GM08714 (cell line): ENCODE measurements at regions not wholly inside any gene's neighbourhood (a gene's known extent, or its start where the extent isn't known, plus 50 kb on each side); places are given as distances from the start of the nearest gene placed in this dataset.

Experiments
- H3K4me3 ChIP-seq: fragments of 200-500 bp; sonication (Bioruptor generic); 2 replicates; pipeline ENCODE4 v1.5.1; 2014; ENCODE audit warnings: mild to moderate bottlenecking, low read length, inconsistent platforms
- ZNF274 ChIP-seq: IDR thresholded peaks from 2 replicates; pipeline ENCODE4 v1.6.1; 2012; ENCODE audit warnings: mild to moderate bottlenecking, low read depth, low read length

GRCh38 chr14:87217023-87217422, 776.0 kb downstream of the GALC start:
- no peak for TF ChIP-seq ZNF274
- no peak overlapping the region for H3K4me3 ChIP-seq

GRCh38 chr14:87214558-87214957, 778.4 kb downstream of the GALC start:
- TF ChIP-seq ZNF274, result no peak
- H3K4me3 ChIP-seq, result no peak overlapping the region

DNA sequence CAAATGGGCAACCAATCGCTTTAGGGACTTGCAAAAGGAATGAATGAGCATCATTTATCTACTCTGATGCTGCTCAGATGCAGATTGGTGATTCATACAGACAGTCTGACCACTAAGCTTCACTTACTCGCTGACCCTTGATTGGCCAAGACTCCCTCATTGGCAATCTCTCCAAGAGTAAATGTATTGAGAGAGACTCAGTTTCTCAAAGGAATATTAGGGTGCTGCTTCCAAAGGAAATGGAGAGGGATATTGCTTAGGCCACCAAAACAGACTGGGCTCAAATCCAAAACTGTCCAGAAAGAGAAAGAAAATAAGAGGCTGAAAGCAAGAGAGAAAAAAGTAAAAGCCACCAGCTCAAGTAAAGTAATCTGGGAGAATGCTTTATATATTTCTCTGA, 785.2 kb downstream of the GALC start:
- TF ChIP-seq ZNF274, result no peak
- no peak overlapping the region for H3K4me3 ChIP-seq

GRCh38 chr14:87205811-87206210, 787.2 kb downstream of the GALC start:
- no peak for TF ChIP-seq ZNF274
- H3K4me3 ChIP-seq, result no peak overlapping the region

DNA sequence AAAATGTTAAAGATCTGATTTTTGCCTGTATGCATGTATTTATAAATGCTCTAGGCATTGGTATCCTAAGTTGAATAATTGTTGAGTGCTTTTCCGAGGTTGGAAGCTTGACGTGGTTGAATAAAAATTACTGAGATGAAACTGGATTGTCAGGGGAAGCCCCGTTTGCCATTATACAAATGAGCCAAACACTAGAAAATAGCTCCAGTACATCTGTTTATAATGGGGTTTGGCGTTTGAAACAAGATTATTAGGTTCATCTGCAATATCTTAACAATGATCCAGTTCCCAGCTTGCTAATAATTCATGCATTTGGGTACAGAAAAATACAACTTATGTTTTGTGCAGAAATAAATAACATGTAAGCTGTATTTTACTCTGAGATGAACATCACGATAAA, 789.6 kb downstream of the GALC start:
- TF ChIP-seq ZNF274, result no peak
- H3K4me3 ChIP-seq, result no peak overlapping the region

DNA sequence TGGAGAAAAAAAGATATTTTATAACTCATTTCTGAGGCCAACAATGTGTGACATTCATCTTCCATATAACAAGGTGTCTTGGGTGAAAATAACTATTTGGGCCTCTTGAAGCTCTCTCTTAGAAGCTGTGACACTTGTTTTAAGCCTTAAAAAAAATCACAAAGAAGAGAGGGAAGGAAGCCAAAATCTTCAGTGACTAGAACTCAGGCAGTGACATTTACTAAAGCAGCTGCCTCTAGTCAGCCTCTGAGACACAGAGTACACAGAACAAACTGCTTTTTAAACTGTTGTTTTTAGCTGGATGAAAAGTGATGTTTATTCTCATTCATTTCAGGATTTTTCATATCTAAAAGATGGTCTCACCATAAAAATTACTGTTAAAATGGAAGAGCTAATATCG, 793.6 kb downstream of the GALC start:
- H3K4me3 ChIP-seq, result no peak overlapping the region
- no peak for TF ChIP-seq ZNF274

DNA sequence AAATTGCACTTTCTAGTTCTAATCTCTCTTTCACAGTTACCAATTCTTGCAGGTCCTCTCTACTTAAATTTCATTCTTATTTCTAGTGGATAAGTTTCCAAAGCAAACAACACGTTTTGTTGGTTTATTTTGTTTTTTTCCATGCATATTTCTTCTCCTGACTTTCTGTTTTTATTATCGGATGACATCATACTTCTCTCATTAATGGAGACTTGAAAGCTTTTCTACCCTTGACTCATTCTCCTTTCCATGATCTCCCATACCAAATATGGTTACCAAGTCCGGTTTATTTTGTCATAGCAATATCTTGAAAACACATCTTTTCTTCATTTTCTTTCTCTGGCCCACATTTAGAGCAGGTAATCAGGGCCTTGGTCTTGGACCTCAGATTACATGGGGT, 796.5 kb downstream of the GALC start:
- no peak for TF ChIP-seq ZNF274

DNA sequence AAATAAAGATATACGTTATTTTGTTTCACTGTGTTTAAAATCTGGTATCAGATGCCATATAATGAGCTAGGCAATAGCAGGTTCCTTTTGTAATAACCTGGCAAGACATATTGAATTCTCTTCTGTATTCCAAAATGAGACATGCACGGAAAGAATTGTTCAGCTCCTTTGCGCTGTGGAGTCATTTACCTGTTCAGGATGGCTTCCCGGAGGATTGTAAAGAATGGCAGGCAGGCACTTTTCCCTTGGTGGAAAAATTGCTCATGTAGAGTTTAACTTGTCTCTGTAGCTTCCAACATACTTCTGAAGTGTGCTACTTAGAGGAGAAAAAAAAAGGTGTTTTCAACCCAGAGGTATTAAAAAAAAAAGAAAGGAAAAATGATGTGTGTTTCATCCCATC, 805.2 kb downstream of the GALC start:
- no peak for TF ChIP-seq ZNF274
- no peak overlapping the region for H3K4me3 ChIP-seq

More for the DNA sequence above, 796.5 kb downstream of the GALC start:
- no peak overlapping the region for H3K4me3 ChIP-seq

- TF ChIP-seq ZNF274, result no peak
- no peak overlapping the region for H3K4me3 ChIP-seq
These were observed 806.2 kb downstream of the GALC start for GRCh38 chr14:87186737-87187136.

GRCh38 chr14:87185961-87186560, 806.9 kb downstream of the GALC start:
- TF ChIP-seq ZNF274, result no peak
- no peak overlapping the region for H3K4me3 ChIP-seq

GRCh38 chr14:87184180-87184579, 808.8 kb downstream of the GALC start:
- H3K4me3 ChIP-seq, result no peak overlapping the region
- no peak for TF ChIP-seq ZNF274

DNA sequence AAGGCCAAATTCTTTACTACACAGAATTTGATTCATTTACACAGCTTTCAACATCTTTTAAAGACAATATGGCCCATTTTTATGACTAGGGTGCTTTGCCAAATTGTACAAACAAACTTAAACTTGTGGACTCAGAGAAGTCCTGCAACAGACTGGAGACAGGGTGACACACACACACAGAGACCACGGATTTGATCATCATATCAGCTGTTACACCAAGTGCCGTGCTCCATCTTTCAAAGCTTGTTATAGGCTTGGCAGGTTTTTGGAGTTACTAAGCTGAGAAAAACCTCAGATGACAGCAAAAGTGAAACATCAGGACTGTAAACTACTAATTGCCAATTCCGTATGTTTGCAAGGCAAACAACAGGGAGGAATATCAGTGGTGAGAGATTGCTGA, 811.7 kb downstream of the GALC start:
- no peak for TF ChIP-seq ZNF274

DNA sequence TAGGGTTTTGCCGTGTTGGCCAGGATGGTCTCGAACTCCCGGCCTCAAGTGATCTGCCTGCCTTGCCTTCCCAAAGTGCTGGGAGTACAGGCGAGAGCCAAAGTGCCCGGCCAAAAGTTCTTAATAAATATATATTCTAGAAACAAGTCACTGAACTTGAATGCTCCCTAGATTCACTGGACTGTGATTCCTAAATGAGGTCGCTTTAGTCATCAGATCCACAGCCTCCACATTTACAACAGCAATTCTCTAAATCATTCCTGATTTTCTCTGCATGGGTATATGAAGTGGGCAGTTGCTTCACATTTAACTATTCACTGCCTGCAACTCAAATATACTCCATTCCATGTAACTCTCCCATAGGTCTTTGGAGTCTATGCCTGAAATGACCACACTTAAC, 813.0 kb downstream of the GALC start:
- no peak overlapping the region for H3K4me3 ChIP-seq
- TF ChIP-seq ZNF274, result no peak

More for the DNA sequence above, 811.7 kb downstream of the GALC start:
- no peak overlapping the region for H3K4me3 ChIP-seq

GRCh38 chr14:87178277-87178676, 814.7 kb downstream of the GALC start:
- no peak for TF ChIP-seq ZNF274
- H3K4me3 ChIP-seq, result no peak overlapping the region

- no peak for TF ChIP-seq ZNF274
- H3K4me3 ChIP-seq, result no peak overlapping the region
These were observed 817.8 kb downstream of the GALC start for GRCh38 chr14:87175175-87175574.

DNA sequence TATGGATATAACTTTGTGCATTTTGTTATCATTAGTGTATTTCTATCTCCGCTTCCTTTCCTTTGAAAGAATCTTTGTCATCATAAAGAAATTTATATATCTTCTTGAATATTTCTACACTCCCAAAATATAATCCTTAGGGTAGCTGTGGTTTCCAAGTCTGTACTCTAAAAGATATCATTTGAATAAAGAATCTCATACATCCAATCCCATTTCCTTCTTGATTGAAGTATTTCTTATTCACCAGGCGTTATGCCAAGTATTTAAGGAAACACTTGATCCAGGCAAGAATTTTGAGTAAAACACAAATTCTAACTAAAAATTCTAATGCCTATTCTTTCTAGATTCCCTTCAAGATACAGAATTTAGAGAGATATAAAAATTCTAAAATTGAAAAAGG, 821.8 kb downstream of the GALC start:
- no peak for TF ChIP-seq ZNF274
- no peak overlapping the region for H3K4me3 ChIP-seq
